ENCODE measurements at regions not wholly inside any gene's neighbourhood (a gene's known extent, or its start where the extent isn't known, plus 50 kb on each side); places are given as distances from the start of the nearest gene placed in this dataset.

- DNase-seq (ENCODE audit: unreplicated experiment), result no peak
- POLR2A ChIA-PET, result no interaction called here
- Mint-ChIP-seq H3K4me3 (ENCODE audit: unreplicated experiment) (peak overlapping the region; percentile 61), H3K4me1 (ENCODE audit: insufficient read depth, unreplicated experiment) (no peaks in the 10 kb centered on the region), H3K36me3 (ENCODE audit: insufficient read depth, unreplicated experiment) (no peaks in the 10 kb centered on the region), H3K9me3 (ENCODE audit: unreplicated experiment) (no peaks in the 10 kb centered on the region), H3K27ac (ENCODE audit: low read depth, unreplicated experiment) (no peak overlapping the region), H3K27me3 (ENCODE audit: insufficient read depth, unreplicated experiment) (no peaks in the 10 kb centered on the region)
- intact Hi-C loops (cut with micrococcal nuclease), result no loop called here
- CTCF ChIA-PET, result interaction anchor here (0.6 kb wide), 2 partner anchors 253 to 571 kb away, joined by 3 read pairs; no protein-coding TSS in a partner anchor
- TF ChIP-seq CTCF (IDR thresholded peaks at IDR 0.05; ENCODE audit: unreplicated experiment), result no peak
- BruUV-seq (replicated peaks), result no TSS peak
Observed at GRCh38 chr4:134078230-134078914, 123.2 kb downstream of the PABPC4L start.

- intact Hi-C loops (cut with micrococcal nuclease), result no loop called here
- no peaks in the 10 kb centered on the region for H3K27me3 Mint-ChIP-seq (ENCODE audit: insufficient read depth, unreplicated experiment)
- ChIA-PET POLR2A (interaction anchor here (0.6 kb wide), 1 partner anchor 20 kb away, joined by 3 read pairs; no protein-coding TSS in a partner anchor), CTCF (no interaction called here)
- no peaks in the 10 kb centered on the region for H3K4me1 Mint-ChIP-seq (ENCODE audit: insufficient read depth, unreplicated experiment)
- H3K27ac Mint-ChIP-seq (ENCODE audit: low read depth, unreplicated experiment), result no peak overlapping the region
- TF ChIP-seq CTCF (IDR thresholded peaks at IDR 0.05; ENCODE audit: unreplicated experiment), result no peak
- DNase-seq (ENCODE audit: unreplicated experiment), result no peak
- no peaks in the 10 kb centered on the region for H3K36me3 Mint-ChIP-seq (ENCODE audit: insufficient read depth, unreplicated experiment)
- BruUV-seq (replicated peaks), result no TSS peak
- no peaks in the 10 kb centered on the region for H3K9me3 Mint-ChIP-seq (ENCODE audit: unreplicated experiment)
- no peak overlapping the region for H3K4me3 Mint-ChIP-seq (ENCODE audit: unreplicated experiment)
Observed at GRCh38 chr4:134073711-134074110, 127.9 kb downstream of the PABPC4L start.

GRCh38 chr4:134072137-134072536 is 129.5 kb downstream of the PABPC4L start:
- ChIA-PET POLR2A (no interaction called here), CTCF (no interaction called here)
- BruUV-seq (replicated peaks), result no TSS peak
- TF ChIP-seq CTCF (IDR thresholded peaks at IDR 0.05; ENCODE audit: unreplicated experiment), result no peak
- Mint-ChIP-seq H3K4me1 (ENCODE audit: insufficient read depth, unreplicated experiment) (no peaks in the 10 kb centered on the region), H3K4me3 (ENCODE audit: unreplicated experiment) (no peak overlapping the region), H3K36me3 (ENCODE audit: insufficient read depth, unreplicated experiment) (no peaks in the 10 kb centered on the region), H3K27ac (ENCODE audit: low read depth, unreplicated experiment) (no peak overlapping the region), H3K9me3 (ENCODE audit: unreplicated experiment) (no peaks in the 10 kb centered on the region), H3K27me3 (ENCODE audit: insufficient read depth, unreplicated experiment) (no peaks in the 10 kb centered on the region)
- no peak for DNase-seq (ENCODE audit: unreplicated experiment)
- intact Hi-C loops (cut with micrococcal nuclease), result no loop called here

- DNase-seq (ENCODE audit: unreplicated experiment), result no peak
- TF ChIP-seq CTCF (IDR thresholded peaks at IDR 0.05; ENCODE audit: unreplicated experiment), result no peak
- Mint-ChIP-seq H3K4me3 (ENCODE audit: unreplicated experiment) (no peak overlapping the region), H3K36me3 (ENCODE audit: insufficient read depth, unreplicated experiment) (no peaks in the 10 kb centered on the region), H3K27me3 (ENCODE audit: insufficient read depth, unreplicated experiment) (no peaks in the 10 kb centered on the region), H3K4me1 (ENCODE audit: insufficient read depth, unreplicated experiment) (no peaks in the 10 kb centered on the region), H3K27ac (ENCODE audit: low read depth, unreplicated experiment) (no peak overlapping the region), H3K9me3 (ENCODE audit: unreplicated experiment) (no peaks in the 10 kb centered on the region)
- no TSS peak for BruUV-seq (replicated peaks)
- ChIA-PET CTCF (no interaction called here), POLR2A (interaction anchor here (0.5 kb wide), 1 partner anchor 10 kb away, joined by 3 read pairs; no protein-coding TSS in a partner anchor)
- intact Hi-C loops (cut with micrococcal nuclease), result no loop called here
Observed at GRCh38 chr4:134070174-134070573, 131.4 kb downstream of the PABPC4L start.

Data from MCF 10A (cell line).